ENCODE measurements at regions not wholly inside any gene's neighbourhood (a gene's known extent, or its start where the extent isn't known, plus 50 kb on each side); places are given as distances from the start of the nearest gene placed in this dataset.

- no peak for ATAC-seq
- TF ChIP-seq SNAI2 (CRISPR knock-in tag; IDR thresholded peaks at IDR 0.05) (no peak), ZNF70 (CRISPR knock-in tag; IDR thresholded peaks at IDR 0.05) (no peak), ARNTL (CRISPR knock-in tag; IDR thresholded peaks at IDR 0.05; ENCODE audit: borderline replicate concordance, low read depth) (no peak), TCF4 (CRISPR knock-in tag; IDR thresholded peaks at IDR 0.05; ENCODE audit: borderline replicate concordance) (no peak)
These were observed 168.2 kb upstream of the PPARGC1A start for GRCh38 chr4:24057915-24058559.

DNA sequence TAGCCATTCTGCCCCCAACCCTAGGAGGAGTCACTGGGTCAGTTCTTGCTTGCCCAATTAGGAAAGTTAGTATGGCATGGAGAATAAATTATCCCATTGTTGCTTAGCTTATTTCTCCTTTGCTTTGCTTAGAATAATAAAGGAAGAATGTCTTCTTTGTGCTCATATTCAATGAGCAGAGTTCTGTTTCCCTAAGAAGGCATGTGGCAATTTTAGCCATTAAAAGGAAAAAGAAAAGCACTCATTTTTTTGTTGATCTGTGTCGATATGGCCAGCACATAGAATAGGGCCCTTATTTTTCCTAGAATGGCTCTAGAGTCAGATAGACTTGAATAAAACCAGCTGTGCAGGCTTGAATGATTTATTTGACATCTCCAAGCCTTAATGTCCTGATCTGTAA lies 166.4 kb upstream of the PPARGC1A start:
- ATAC-seq: no peak
- TF ChIP-seq GLIS3 (CRISPR knock-in tag; IDR thresholded peaks at IDR 0.05): no peak
- TF ChIP-seq OSR1 (CRISPR knock-in tag; IDR thresholded peaks at IDR 0.05): no peak
- TF ChIP-seq, protein P1, sequence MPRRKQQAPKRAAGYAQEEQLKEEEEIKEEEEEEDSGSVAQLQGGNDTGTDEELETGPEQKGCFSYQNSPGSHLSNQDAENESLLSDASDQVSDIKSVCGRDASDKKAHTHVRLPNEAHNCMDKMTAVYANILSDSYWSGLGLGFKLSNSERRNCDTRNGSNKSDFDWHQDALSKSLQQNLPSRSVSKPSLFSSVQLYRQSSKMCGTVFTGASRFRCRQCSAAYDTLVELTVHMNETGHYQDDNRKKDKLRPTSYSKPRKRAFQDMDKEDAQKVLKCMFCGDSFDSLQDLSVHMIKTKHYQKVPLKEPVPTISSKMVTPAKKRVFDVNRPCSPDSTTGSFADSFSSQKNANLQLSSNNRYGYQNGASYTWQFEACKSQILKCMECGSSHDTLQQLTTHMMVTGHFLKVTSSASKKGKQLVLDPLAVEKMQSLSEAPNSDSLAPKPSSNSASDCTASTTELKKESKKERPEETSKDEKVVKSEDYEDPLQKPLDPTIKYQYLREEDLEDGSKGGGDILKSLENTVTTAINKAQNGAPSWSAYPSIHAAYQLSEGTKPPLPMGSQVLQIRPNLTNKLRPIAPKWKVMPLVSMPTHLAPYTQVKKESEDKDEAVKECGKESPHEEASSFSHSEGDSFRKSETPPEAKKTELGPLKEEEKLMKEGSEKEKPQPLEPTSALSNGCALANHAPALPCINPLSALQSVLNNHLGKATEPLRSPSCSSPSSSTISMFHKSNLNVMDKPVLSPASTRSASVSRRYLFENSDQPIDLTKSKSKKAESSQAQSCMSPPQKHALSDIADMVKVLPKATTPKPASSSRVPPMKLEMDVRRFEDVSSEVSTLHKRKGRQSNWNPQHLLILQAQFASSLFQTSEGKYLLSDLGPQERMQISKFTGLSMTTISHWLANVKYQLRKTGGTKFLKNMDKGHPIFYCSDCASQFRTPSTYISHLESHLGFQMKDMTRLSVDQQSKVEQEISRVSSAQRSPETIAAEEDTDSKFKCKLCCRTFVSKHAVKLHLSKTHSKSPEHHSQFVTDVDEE (CRISPR knock-in tag; IDR thresholded peaks at IDR 0.05): no peak
- TF ChIP-seq TCF4 (CRISPR knock-in tag; IDR thresholded peaks at IDR 0.05; ENCODE audit: borderline replicate concordance): no peak

DNA sequence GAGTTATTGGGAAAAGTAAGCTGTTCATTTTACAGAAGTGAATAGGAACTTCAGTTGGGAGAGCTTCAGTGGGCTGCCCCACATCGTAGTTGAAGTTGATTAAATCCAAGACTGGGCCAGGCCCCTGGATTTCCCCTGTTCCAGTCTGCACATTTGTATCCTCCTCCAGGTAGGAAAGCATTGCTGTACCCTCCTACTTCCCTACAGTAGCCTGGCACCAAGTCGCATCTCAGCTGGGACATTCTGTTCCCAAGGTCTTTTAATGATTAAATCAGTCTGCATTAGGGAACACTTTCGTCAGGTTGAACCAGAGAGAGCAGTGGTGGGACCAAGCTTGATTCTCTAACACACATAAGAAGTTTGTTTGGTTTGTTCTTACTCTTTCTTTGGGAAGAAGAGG lies 165.8 kb upstream of the PPARGC1A start:
- ATAC-seq: no peak
- TF ChIP-seq TCF4 (CRISPR knock-in tag; IDR thresholded peaks at IDR 0.05; ENCODE audit: borderline replicate concordance) (no peak), ZNF565 (CRISPR knock-in tag; conservative IDR thresholded peaks at IDR 0.05; ENCODE audit: low read depth) (no peak), ESRRG (CRISPR knock-in tag; IDR thresholded peaks at IDR 0.05) (no peak), ZC3H10 (CRISPR knock-in tag; IDR thresholded peaks at IDR 0.05) (no peak), BACH2 (CRISPR knock-in tag; IDR thresholded peaks at IDR 0.05; ENCODE audit: borderline replicate concordance) (no peak), RARB (CRISPR knock-in tag; IDR thresholded peaks at IDR 0.05) (no peak), CSDC2 (CRISPR knock-in tag; IDR thresholded peaks at IDR 0.05) (no peak)

GRCh38 chr4:24054910-24055309 lies 165.1 kb upstream of the PPARGC1A start:
- no peak for ATAC-seq
- no peak for TF ChIP-seq ZNF70 (CRISPR knock-in tag; IDR thresholded peaks at IDR 0.05)
- TF ChIP-seq, protein P2, sequence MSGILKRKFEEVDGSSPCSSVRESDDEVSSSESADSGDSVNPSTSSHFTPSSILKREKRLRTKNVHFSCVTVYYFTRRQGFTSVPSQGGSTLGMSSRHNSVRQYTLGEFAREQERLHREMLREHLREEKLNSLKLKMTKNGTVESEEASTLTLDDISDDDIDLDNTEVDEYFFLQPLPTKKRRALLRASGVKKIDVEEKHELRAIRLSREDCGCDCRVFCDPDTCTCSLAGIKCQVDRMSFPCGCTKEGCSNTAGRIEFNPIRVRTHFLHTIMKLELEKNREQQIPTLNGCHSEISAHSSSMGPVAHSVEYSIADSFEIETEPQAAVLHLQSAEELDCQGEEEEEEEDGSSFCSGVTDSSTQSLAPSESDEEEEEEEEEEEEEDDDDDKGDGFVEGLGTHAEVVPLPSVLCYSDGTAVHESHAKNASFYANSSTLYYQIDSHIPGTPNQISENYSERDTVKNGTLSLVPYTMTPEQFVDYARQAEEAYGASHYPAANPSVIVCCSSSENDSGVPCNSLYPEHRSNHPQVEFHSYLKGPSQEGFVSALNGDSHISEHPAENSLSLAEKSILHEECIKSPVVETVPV (CRISPR knock-in tag; IDR thresholded peaks at IDR 0.05): no peak
- TF ChIP-seq OSR1 (CRISPR knock-in tag; IDR thresholded peaks at IDR 0.05): no peak
- TF ChIP-seq ISL1 (CRISPR knock-in tag; IDR thresholded peaks at IDR 0.05): no peak
- no peak for TF ChIP-seq RARB (CRISPR knock-in tag; IDR thresholded peaks at IDR 0.05)
- no peak for TF ChIP-seq ZFP30 (CRISPR knock-in tag; IDR thresholded peaks at IDR 0.05)
- TF ChIP-seq ARNTL (CRISPR knock-in tag; IDR thresholded peaks at IDR 0.05; ENCODE audit: borderline replicate concordance, low read depth): no peak
- TF ChIP-seq CSDC2 (CRISPR knock-in tag; IDR thresholded peaks at IDR 0.05): no peak
- TF ChIP-seq BACH2 (CRISPR knock-in tag; IDR thresholded peaks at IDR 0.05; ENCODE audit: borderline replicate concordance): no peak
- TF ChIP-seq PATZ1 (CRISPR knock-in tag; IDR thresholded peaks at IDR 0.05; ENCODE audit: borderline replicate concordance): no peak
- TF ChIP-seq ZC3H10 (CRISPR knock-in tag; IDR thresholded peaks at IDR 0.05): no peak
- no peak for TF ChIP-seq ESRRG (CRISPR knock-in tag; IDR thresholded peaks at IDR 0.05)
- TF ChIP-seq, protein P1 (CRISPR knock-in tag; IDR thresholded peaks at IDR 0.05): no peak
- TF ChIP-seq TOX (CRISPR knock-in tag; IDR thresholded peaks at IDR 0.05; ENCODE audit: borderline replicate concordance): no peak
- no peak for TF ChIP-seq PPARA (CRISPR knock-in tag; IDR thresholded peaks at IDR 0.05; ENCODE audit: borderline replicate concordance)
- no peak for TF ChIP-seq ZNF8 (CRISPR knock-in tag; IDR thresholded peaks at IDR 0.05)
- TF ChIP-seq ZNF565 (CRISPR knock-in tag; conservative IDR thresholded peaks at IDR 0.05; ENCODE audit: low read depth): no peak
